Lower lobe of right lung (tissue), 2 donors: ENCODE measurements at regions not wholly inside any gene's neighbourhood (a gene's known extent, or its start where the extent isn't known, plus 50 kb on each side); places are given as distances from the start of the nearest gene placed in this dataset.

Experiments used
- ATAC-seq, 2 donors: fragments of 200-7000 bp; cut with Tn5 transposase; one replicate each; pipeline ENCODE4 v1.9.1; 2020 to 2022; ENCODE audit warnings: mild to moderate bottlenecking in 2 of 2, moderate library complexity in 2 of 2
- DNase-seq: peaks from one replicate; pipeline ENCODE4 v3.0.0-alpha.2; 2020
- H3K27ac ChIP-seq: fragments of 200-600 bp; one replicate; pipeline ENCODE4 v1.8.0; 2022
- H3K27me3 ChIP-seq: fragments of 200-600 bp; one replicate; pipeline ENCODE4 v1.8.0; 2022; ENCODE audit warnings: low read depth
- H3K36me3 ChIP-seq: fragments of 200-600 bp; one replicate; pipeline ENCODE4 v1.8.0; 2022; ENCODE audit warnings: mild to moderate bottlenecking
- H3K4me1 ChIP-seq: fragments of 200-600 bp; one replicate; pipeline ENCODE4 v1.8.0; 2022
- H3K4me3 ChIP-seq: fragments of 200-600 bp; one replicate; pipeline ENCODE4 v1.8.0; 2022; ENCODE audit warnings: mild to moderate bottlenecking
- H3K9me3 ChIP-seq: fragments of 200-600 bp; one replicate; pipeline ENCODE4 v1.8.0; 2022
- CTCF ChIP-seq: fragments of 200-600 bp; IDR thresholded peaks from one replicate; pipeline ENCODE4 v1.8.0; 2022; ENCODE audit warnings: antibody characterized with exemption, mild to moderate bottlenecking
- intact Hi-C: fragments of 100-400 bp; cut with DNase I; formaldehyde crosslinking; loops from one replicate; pipeline ENCODE4 v1.11.0; 2022
- donor health status: DM: no; HTN: yes; CAD: no; lungs with severe emphysema.

DNA sequence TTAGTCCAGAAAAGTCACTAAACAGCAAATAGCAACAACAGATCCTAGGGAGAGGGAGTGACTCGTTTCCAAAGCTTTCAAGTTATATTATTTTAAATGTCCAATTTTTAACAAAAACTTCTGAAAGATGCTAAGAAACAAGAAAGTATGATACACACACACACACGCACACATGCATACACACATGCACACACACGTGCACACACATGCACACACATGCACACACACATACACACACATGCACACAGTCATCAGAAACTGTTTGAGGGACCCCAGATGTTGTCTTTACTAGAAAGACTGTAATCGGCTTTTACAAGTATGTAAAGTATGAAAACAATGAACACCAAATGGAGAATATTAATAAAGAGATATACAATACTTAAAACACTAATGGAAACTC lies 825.4 kb downstream of the UQCRFS1 start:
- H3K27ac ChIP-seq: no peak overlapping the region
- H3K36me3 ChIP-seq: no peaks in the 10 kb centered on the region
- intact Hi-C loops: no loop called here
- ATAC-seq (no peak), DNase-seq (no peak)
- no peaks in the 10 kb centered on the region for H3K27me3 ChIP-seq
- no peak overlapping the region for H3K4me3 ChIP-seq
- TF ChIP-seq CTCF: no peak
- no peaks in the 10 kb centered on the region for H3K4me1 ChIP-seq
- no peaks in the 10 kb centered on the region for H3K9me3 ChIP-seq

DNA sequence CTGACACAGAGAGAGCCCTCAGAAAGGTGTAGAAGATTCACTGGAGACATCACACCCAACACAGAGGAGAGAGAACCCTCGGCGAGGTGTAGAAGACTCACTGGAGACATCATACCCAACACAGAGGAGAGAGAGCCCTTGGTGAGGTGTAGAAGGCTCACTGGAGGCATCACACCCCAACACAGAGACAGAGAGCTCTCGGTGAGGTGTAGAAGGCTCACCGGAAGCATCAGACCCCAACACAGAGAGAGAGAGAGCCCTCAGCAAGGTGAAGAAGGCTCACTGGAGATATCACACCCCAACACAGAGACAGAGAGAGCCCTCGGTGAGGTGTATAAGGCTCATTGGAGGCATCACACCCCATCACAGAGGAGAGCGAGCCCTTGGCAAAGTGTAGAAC lies 826.5 kb downstream of the UQCRFS1 start:
- Histone ChIP-seq H3K27ac (no peak overlapping the region), H3K27me3 (no peaks in the 10 kb centered on the region), H3K4me1 (no peaks in the 10 kb centered on the region), H3K9me3 (no peaks in the 10 kb centered on the region), H3K36me3 (no peaks in the 10 kb centered on the region), H3K4me3 (no peak overlapping the region)
- ATAC-seq: no peak
- TF ChIP-seq CTCF: no peak
- intact Hi-C loops: no loop called here
- DNase-seq: no peak

- no peaks in the 10 kb centered on the region for H3K36me3 ChIP-seq
- TF ChIP-seq CTCF: no peak
- ATAC-seq (no peak), DNase-seq (no peak)
- H3K4me3 ChIP-seq: no peak overlapping the region
- no peak overlapping the region for H3K27ac ChIP-seq
- H3K9me3 ChIP-seq: no peaks in the 10 kb centered on the region
- intact Hi-C loops: no loop called here
- H3K27me3 ChIP-seq: no peaks in the 10 kb centered on the region
- H3K4me1 ChIP-seq: no peaks in the 10 kb centered on the region
Measured at GRCh38 chr19:28386066-28386465, 826.9 kb downstream of the UQCRFS1 start.

DNA sequence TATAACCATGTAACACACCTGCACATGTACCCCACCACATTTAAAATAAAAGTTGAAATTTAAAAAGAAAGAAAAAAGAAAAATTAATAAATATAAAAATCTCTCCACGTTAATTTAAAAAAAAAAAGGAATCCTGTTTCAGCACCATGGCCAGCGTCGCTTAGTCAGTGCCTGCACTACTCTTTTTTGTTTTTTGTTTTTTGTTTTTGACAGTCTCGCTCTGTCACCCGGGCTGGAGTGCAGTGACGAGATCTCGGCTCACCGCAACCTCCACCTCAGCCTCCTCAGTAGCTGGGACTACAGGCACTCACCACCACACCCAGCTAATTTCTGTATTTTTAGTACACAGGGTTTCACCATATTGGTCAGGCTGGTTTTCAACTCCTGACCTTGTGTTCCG lies 835.9 kb downstream of the UQCRFS1 start:
- Histone ChIP-seq H3K4me3 (no peak overlapping the region), H3K4me1 (no peaks in the 10 kb centered on the region), H3K9me3 (no peaks in the 10 kb centered on the region), H3K27me3 (no peaks in the 10 kb centered on the region), H3K36me3 (no peaks in the 10 kb centered on the region), H3K27ac (no peak overlapping the region)
- no peak for DNase-seq
- intact Hi-C loops: no loop called here
- TF ChIP-seq CTCF: no peak
- no peak for ATAC-seq

GRCh38 chr19:28374971-28375370 lies 838.0 kb downstream of the UQCRFS1 start:
- intact Hi-C loops: no loop called here
- no peaks in the 10 kb centered on the region for H3K27me3 ChIP-seq
- H3K4me3 ChIP-seq: no peak overlapping the region
- ATAC-seq (no peak), DNase-seq (no peak)
- H3K4me1 ChIP-seq: no peaks in the 10 kb centered on the region
- TF ChIP-seq CTCF: no peak
- H3K27ac ChIP-seq: no peak overlapping the region
- H3K36me3 ChIP-seq: no peaks in the 10 kb centered on the region
- no peaks in the 10 kb centered on the region for H3K9me3 ChIP-seq
